Suppressor macrophage treated with lipopolysaccharide for 1 hour (primary cell): ENCODE measurements at regions not wholly inside any gene's neighbourhood (a gene's known extent, or its start where the extent isn't known, plus 50 kb on each side); places are given as distances from the start of the nearest gene placed in this dataset.
A peak's percentile ranks its signal among the peaks of the same experiment; 100 is the strongest.

Experiments used
- DNase-seq, 3 donors: peaks; one replicate each; pipeline ENCODE4 v3.0.0-alpha.2; 2020 to 2022

GRCh38 chr3:70554170-70554569 lies 241.7 kb upstream of the MDFIC2 start:
- DNase-seq, result no peak

GRCh38 chr3:70550723-70551319 lies 238.4 kb upstream of the MDFIC2 start:
- DNase-seq, result peak; percentile 70 to 83 (median 78)

DNA sequence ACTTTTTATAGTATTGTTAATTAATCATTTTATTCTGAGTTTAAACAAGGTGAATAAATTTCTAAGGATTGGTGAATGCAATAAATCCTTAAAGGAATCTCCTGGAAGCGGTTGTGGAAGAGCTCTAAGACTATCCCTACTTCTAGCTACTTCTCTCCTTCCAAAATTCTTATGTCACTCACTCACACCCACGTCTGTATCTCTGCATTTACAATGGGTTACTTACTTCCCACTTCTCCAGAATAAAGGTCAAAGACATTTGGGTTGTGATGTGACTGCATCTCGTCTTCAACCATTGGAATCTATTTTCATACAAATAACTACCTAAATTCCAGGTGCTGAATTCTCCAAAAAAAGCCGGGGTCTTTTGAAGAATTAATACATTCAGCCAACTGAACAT lies 234.2 kb upstream of the MDFIC2 start:
- peak; percentile 3 to 21 (median 19) for DNase-seq

DNA sequence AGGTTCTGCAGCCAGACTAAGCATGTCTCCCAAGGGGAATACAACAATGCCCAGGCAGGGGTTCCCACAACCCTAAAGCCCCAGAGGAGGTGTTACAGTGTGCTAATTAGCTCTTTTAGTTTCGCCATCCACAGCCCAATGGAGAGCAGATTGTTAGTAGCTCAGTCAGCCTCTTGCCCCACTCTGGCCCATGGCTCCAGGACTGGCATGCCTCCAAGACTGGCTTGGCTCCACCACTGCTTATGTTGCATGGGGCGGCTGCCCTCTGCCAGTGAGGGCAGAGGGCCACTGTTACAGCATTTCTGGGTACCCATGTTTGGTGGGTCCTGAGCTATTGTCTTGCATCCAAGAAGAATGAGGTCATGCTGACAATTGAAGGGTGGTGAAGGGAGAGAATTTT lies 231.1 kb upstream of the MDFIC2 start:
- no peak for DNase-seq

- DNase-seq, result peak in 2 of 3 donors; percentile 8 to 11
Measured at GRCh38 chr3:70539908-70540307, 227.5 kb upstream of the MDFIC2 start.

DNA sequence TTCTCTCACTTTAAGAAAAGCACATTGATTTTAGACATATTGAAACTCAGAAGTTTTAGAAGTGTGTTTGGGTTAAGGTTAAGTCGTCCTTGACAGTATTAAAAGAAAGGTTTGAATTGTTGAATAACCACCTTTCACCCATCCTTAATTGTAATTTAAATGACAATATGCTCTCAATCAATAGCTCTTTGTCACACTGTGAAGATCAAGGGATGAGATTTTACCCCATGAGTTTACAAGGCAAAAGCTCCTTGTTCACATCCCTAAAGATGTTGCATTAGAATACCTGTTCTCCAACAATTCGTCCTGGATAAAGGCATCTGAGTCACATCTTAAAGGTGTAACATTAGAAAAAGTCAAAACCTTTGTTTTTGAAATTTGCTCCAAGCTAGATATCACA lies 220.4 kb upstream of the MDFIC2 start:
- DNase-seq, result no peak

GRCh38 chr3:70531838-70532489 lies 219.5 kb upstream of the MDFIC2 start:
- DNase-seq, result no peak

GRCh38 chr3:70531063-70531657 lies 218.7 kb upstream of the MDFIC2 start:
- DNase-seq, result peak; percentile 8 to 39 (median 37)

DNA sequence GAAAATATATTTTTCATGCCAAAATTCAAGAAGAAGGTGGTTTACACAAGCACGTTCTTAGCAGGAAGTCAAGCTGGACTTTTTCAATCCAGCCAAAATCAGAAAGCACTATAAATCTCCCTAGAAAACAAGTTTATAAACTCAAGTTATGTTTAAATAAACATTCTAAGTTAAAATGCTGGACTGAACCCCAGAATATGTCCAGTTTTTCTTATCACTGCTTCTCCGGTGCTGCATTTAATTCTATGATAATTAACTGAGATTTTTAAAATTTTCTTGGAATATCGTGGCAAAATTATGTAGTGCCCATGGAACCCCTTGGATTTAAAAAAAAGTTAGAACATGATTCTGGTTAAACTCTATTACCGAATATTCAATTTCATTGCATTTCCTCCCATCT lies 218.2 kb upstream of the MDFIC2 start:
- no peak for DNase-seq

GRCh38 chr3:70527026-70527425 lies 214.6 kb upstream of the MDFIC2 start:
- DNase-seq, result no peak

- DNase-seq, result no peak
Measured at GRCh38 chr3:70519913-70520659, 207.6 kb upstream of the MDFIC2 start.

GRCh38 chr3:70519026-70519425 lies 206.6 kb upstream of the MDFIC2 start:
- no peak for DNase-seq

DNA sequence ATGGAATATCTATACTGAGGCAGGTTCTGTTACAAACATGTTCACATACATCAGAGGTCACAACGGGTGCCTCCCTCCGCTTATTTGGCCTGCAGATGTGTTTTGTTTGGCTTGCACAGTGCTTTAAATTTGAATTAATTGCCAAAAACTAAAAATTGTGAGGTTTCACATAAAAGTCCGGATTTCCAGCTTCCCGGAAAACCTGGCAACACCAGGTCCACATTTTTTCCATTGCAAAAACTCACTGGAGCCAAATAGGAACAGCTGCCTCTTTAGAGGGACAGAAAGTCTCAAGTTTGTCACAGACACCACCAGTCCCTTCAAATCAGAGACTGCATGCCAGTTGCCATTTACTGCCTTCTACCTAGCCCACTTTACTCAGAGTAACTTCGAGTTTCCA lies 205.9 kb upstream of the MDFIC2 start:
- no peak for DNase-seq

DNA sequence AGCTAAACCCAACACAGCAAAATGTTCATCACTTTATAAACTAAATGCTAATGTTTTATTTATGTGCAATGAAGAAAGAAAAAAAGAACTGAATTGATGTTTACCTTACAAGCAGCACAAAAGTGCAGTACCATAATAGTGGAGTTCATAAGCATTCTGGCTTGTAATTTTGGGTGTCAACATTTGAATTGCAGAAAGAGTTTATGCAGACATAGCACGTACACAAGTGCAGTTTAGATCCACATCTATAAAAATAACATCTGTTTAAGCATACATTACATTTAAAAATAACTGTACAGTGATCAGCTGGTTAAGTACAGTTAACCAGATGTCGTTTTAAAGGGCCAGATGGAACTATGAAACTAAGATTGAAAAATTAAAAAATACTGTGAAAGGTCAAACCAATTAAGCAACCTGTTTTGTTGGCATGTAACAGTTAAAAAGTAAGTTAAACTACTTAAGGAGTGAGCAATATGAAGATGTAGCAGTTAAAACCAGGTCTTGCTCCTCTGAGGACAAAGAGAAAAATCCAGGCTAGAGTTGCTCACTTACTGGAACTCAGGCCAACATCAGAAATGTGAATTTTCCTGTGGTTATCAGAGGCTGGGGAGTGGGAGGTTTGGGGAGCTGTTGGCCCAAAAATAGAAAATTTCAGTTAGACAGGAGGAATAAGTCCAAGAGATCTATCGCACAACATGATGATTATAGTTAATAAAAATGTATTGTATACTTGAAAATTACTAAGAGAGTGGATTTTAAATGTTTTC lies 204.9 kb upstream of the MDFIC2 start:
- no peak for DNase-seq

- no peak for DNase-seq
Measured at GRCh38 chr3:70516076-70516475, 203.6 kb upstream of the MDFIC2 start.

DNA sequence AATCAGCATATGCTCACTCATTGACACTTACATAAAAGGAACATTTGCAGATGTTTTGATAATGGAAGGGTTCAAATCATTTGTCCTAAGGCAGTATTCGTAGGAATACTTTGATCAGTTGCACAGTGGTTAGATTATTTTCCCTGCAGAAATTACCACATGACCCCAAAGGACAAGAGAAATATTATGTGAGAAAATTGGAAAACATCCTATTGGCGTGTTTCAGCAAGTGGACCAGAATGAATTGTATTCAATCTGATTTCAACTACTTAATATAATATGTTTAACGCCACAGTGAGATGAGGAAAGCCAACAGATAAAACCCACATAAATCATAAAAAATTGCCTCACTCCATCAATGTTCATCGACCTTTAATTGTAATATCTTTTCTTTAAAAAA lies 195.0 kb upstream of the MDFIC2 start:
- no peak for DNase-seq

GRCh38 chr3:70506775-70507174 lies 194.3 kb upstream of the MDFIC2 start:
- DNase-seq, result no peak

GRCh38 chr3:70501561-70501960 lies 189.1 kb upstream of the MDFIC2 start:
- no peak for DNase-seq

DNA sequence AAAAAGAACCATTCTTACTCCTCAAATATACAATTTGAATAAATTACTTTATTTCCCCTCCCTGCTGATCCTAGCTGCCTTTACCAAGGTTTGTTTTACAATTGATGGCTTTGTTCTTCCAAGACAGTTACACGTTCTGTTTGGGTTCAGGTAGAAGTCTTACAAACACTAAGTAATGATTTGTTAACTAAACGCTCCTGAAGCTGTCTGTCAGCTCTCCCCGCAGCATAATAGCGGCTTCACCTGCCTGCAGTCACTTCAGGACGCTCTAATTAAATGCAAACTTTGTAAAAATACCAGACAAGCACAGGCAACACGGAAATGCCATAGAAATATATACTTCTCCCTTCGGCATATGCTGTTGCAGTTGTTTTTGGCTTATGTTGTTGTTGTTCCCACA lies 176.4 kb upstream of the MDFIC2 start:
- DNase-seq, result no peak

DNA sequence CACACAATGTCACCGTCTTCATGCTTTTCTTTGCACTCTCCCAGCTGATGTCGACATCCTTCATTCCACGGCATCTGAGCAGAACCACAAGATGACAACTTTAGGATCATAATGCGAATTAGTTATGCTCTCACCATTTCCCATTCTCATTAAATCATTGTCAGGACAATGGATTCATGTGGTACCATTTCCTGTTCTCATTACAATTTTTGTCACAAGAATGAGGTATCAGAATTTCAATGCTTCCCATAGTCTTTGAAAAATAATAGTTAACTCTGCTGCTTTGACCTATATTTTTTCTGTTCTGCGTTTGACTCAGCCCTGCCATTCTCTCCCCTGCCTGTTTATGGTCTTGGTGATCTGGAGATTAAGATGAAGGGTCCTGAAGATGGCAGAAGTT lies 175.7 kb upstream of the MDFIC2 start:
- no peak for DNase-seq

GRCh38 chr3:70486414-70487017 lies 174.1 kb upstream of the MDFIC2 start:
- no peak for DNase-seq

GRCh38 chr3:70476174-70476573 lies 163.7 kb upstream of the MDFIC2 start:
- no peak for DNase-seq
